Erythroblast (primary cell): ENCODE measurements at regions not wholly inside any gene's neighbourhood (a gene's known extent, or its start where the extent isn't known, plus 50 kb on each side); places are given as distances from the start of the nearest gene placed in this dataset.

Experiments used
- GATA1 ChIP-seq: IDR thresholded peaks from 2 replicates; pipeline ENCODE4 v1.6.1; 2011; ENCODE audit warnings: low read depth, mild to moderate bottlenecking, control low read depth, low read length, moderate library complexity
- POLR2A ChIP-seq: IDR thresholded peaks from 2 replicates; pipeline ENCODE4 v1.6.1; 2011; ENCODE audit warnings: mild to moderate bottlenecking, low read length

GRCh38 chr5:124124711-124125229 is 612.8 kb downstream of the CSNK1G3 start:
- TF ChIP-seq POLR2A: no peak
- no peak for TF ChIP-seq GATA1
